Esophagus muscularis mucosa (tissue), 4 donors: ENCODE measurements at regions not wholly inside any gene's neighbourhood (a gene's known extent, or its start where the extent isn't known, plus 50 kb on each side); places are given as distances from the start of the nearest gene placed in this dataset.

Source experiments
- DNase-seq: peaks from one replicate; pipeline ENCODE4 v3.0.0-alpha.2; 2017; ENCODE audit errors: extremely low spot score
- H3K27ac ChIP-seq, 4 donors: fragments of 200-600 bp; sonication (generic); replicated peaks in 1 of 4; 1 replicate in 3 of 4; 2 replicates in 1 of 4; pipeline ENCODE4 v1.5.1; 2016 to 2019; ENCODE audit warnings: mild to moderate bottlenecking in 1 of 4
- H3K27me3 ChIP-seq, 4 donors: fragments of 200-600 bp; sonication (generic); one replicate each; pipeline versions ENCODE4 v1.5.1 to v1.6.0; 2016 to 2019
- H3K36me3 ChIP-seq, 4 donors: fragments of 200-600 bp; sonication (generic); one replicate each; pipeline ENCODE4 v1.5.1; 2016 to 2019
- H3K4me1 ChIP-seq, 4 donors: fragments of 200-600 bp; sonication (generic); one replicate each; pipeline ENCODE4 v1.5.1; 2016 to 2019
- H3K4me3 ChIP-seq, 4 donors: fragments of 200-600 bp; sonication (generic); 1 replicate in 2 of 4; 2 replicates in 2 of 4; pipeline ENCODE4 v1.5.1; 2016 to 2019; ENCODE audit warnings: mild to moderate bottlenecking in 4 of 4, moderate library complexity in 1 of 4
- H3K9me3 ChIP-seq, 4 donors: fragments of 200-600 bp; sonication (generic); 1 replicate in 3 of 4; 2 replicates in 1 of 4; pipeline ENCODE4 v1.5.1; 2016 to 2019
- EP300 ChIP-seq: sonication (generic); formaldehyde crosslinking; IDR thresholded peaks from one replicate; pipeline ENCODE4 v1.6.1; 2017; ENCODE audit warnings: antibody characterized with exemption
- POLR2A ChIP-seq: fragments of 450-650 bp; IDR thresholded peaks from one replicate; pipeline ENCODE4 v1.6.1; 2017; ENCODE audit warnings: antibody characterized with exemption, moderate library complexity, mild to moderate bottlenecking, low read depth
- POLR2AphosphoS5 ChIP-seq, 2 donors: sonication (generic); formaldehyde crosslinking; IDR thresholded peaks; one replicate each; pipeline ENCODE4 v1.6.1; 2017; ENCODE audit warnings: antibody characterized with exemption in 2 of 2
- WGBS: methylation state at CpG from one replicate; pipeline ENCODE4 v1.1.5; 2018; 5-methylcytosine and 5-hydroxymethylcytosine counted together
- intact Hi-C: fragments of 100-400 bp; cut with DNase I; formaldehyde crosslinking; loops from one replicate; pipeline ENCODE4 v1.15.1; 2023
- TF ChIP-seq, protein P1 (sequence below), 3 experiments: fragments of 200-600 bp in 2 of 3; fragments of 450-650 bp in 1 of 3; sonication (generic) in 2 of 3; IDR thresholded peaks; one replicate each; pipeline ENCODE4 v1.5.1; 2017 to 2019; ENCODE audit warnings: antibody characterized with exemption in 3 of 3, mild to moderate bottlenecking in 2 of 3, moderate library complexity in 1 of 3

DNA sequence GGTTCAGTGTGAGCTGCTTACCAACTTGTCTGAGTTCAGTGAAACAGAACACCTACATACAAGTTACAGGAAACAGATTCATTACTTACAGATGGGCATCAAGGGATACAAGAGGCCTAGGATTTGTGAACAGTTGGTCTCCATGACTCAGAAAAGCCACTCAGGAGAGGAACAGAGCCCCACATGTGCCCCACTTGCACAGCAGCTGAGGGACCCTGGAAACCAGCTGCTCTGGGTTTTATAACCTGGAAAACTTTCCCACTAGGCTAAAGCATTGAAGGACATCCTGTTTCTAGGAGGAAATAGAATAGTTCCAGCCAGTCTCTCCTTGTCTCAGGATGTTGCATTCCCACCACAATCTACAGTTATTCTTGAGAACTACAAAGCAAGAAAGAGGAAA is 530.0 kb downstream of the ZNF804A start:
- no peak overlapping the region for H3K27ac ChIP-seq
- no peaks in the 10 kb centered on the region for H3K36me3 ChIP-seq
- TF ChIP-seq POLR2AphosphoS5 (IDR thresholded peaks at IDR 0.05): no peak
- TF ChIP-seq, protein P1, sequence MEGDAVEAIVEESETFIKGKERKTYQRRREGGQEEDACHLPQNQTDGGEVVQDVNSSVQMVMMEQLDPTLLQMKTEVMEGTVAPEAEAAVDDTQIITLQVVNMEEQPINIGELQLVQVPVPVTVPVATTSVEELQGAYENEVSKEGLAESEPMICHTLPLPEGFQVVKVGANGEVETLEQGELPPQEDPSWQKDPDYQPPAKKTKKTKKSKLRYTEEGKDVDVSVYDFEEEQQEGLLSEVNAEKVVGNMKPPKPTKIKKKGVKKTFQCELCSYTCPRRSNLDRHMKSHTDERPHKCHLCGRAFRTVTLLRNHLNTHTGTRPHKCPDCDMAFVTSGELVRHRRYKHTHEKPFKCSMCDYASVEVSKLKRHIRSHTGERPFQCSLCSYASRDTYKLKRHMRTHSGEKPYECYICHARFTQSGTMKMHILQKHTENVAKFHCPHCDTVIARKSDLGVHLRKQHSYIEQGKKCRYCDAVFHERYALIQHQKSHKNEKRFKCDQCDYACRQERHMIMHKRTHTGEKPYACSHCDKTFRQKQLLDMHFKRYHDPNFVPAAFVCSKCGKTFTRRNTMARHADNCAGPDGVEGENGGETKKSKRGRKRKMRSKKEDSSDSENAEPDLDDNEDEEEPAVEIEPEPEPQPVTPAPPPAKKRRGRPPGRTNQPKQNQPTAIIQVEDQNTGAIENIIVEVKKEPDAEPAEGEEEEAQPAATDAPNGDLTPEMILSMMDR (IDR thresholded peaks at IDR 0.05): no peak
- TF ChIP-seq POLR2A: no peak
- intact Hi-C loops: no loop called here
- H3K4me1 ChIP-seq: no peaks in the 10 kb centered on the region
- H3K9me3 ChIP-seq: no peaks in the 10 kb centered on the region
- DNase-seq: no peak
- no peaks in the 10 kb centered on the region for H3K27me3 ChIP-seq
- no peak overlapping the region for H3K4me3 ChIP-seq

DNA sequence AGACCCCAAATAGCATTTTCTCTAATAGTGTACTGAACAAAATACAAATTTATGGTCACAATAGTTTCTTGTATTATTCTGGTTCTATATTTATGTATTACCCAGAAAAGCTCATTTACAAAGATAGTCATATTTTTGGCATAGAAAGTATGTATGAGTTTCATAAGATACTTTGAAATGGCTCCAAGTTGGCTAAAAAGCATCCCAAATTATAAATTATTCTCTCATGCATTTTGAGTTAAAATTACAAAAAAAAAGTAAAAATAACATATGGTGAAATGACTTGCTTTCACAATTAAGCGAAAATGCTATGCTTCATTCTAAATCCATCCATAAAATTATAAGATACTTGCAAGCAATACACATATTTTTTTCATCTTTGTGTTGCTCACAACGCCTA is 530.7 kb downstream of the ZNF804A start:
- H3K4me1 ChIP-seq: no peaks in the 10 kb centered on the region
- TF ChIP-seq EP300 (no peak), POLR2A (no peak), POLR2AphosphoS5 (IDR thresholded peaks at IDR 0.05) (no peak)
- TF ChIP-seq, protein P1 (IDR thresholded peaks at IDR 0.05): no peak
- H3K36me3 ChIP-seq: no peaks in the 10 kb centered on the region
- H3K9me3 ChIP-seq: no peaks in the 10 kb centered on the region
- no peak overlapping the region for H3K27ac ChIP-seq
- 67% methylated on average over 2 of the region's 2 CpGs for WGBS
- no peak for DNase-seq
- intact Hi-C loops: no loop called here
- H3K4me3 ChIP-seq: no peak overlapping the region
- no peaks in the 10 kb centered on the region for H3K27me3 ChIP-seq

DNA sequence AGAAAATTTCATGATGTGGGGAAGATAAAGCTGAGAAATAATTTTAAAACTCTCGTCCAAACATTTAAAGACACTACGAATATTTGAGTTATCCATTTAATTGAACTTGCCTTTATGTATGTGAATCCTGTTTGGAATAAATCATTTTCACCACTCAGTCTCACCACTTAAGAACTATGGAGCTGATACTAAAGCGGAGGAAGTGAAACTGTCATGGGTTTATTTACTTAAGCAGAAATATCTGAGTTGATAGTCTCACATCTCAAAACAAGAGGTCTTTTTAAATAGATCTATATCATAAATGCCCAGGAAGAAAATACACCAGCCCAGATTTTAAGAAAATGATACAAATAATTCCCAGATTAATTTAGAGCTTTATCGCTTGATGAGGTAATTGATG is 532.4 kb downstream of the ZNF804A start:
- TF ChIP-seq EP300 (no peak), POLR2A (no peak), POLR2AphosphoS5 (IDR thresholded peaks at IDR 0.05) (no peak)
- TF ChIP-seq, protein P1 (IDR thresholded peaks at IDR 0.05): no peak
- 71% methylated on average over 4 of the region's 4 CpGs for WGBS

DNA sequence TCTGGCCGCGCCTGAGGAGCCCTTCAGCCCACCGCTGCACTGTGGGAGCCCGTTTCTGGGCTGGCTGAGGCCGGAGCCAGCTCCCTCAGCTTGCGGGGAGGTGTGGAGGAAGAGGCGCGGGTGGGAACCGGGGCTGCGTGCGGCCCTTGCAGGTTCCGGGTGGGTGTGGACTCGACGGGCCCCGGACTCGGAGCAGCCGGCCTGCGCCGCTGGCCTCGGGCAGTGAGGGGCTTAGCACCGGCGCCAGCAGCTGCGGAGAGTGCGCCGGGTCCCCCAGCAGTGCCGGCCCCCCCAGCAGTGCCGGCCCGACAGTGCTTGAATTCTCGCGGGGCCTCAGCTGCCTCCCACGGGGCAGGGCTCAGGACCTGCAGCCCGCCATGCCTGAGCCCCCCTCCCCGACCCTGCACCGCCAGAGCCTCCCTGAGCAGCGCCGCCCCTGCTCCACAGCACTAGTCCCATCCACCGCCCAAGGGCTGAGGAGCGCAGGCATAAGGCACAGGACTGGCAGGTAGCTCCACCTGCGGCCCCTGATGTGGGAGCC is 534.2 kb downstream of the ZNF804A start:
- H3K27me3 ChIP-seq: no peaks in the 10 kb centered on the region
- no peaks in the 10 kb centered on the region for H3K9me3 ChIP-seq
- intact Hi-C loops: no loop called here
- no peak for DNase-seq
- H3K36me3 ChIP-seq: no peaks in the 10 kb centered on the region
- H3K4me3 ChIP-seq: no peak overlapping the region
- 90% methylated on average over 17 of the region's 39 CpGs for WGBS
- no peak for TF ChIP-seq POLR2A
- TF ChIP-seq EP300: no peak
- TF ChIP-seq, protein P1 (IDR thresholded peaks at IDR 0.05): no peak
- no peak for TF ChIP-seq POLR2AphosphoS5 (IDR thresholded peaks at IDR 0.05)
- H3K4me1 ChIP-seq: no peaks in the 10 kb centered on the region
- H3K27ac ChIP-seq: no peak overlapping the region

More for the DNA sequence above, 532.4 kb downstream of the ZNF804A start:
- Histone ChIP-seq H3K36me3 (no peaks in the 10 kb centered on the region), H3K27me3 (no peaks in the 10 kb centered on the region), H3K4me3 (no peak overlapping the region), H3K27ac (no peak overlapping the region), H3K9me3 (no peaks in the 10 kb centered on the region), H3K4me1 (no peaks in the 10 kb centered on the region)
- DNase-seq: no peak
- intact Hi-C loops: no loop called here

DNA sequence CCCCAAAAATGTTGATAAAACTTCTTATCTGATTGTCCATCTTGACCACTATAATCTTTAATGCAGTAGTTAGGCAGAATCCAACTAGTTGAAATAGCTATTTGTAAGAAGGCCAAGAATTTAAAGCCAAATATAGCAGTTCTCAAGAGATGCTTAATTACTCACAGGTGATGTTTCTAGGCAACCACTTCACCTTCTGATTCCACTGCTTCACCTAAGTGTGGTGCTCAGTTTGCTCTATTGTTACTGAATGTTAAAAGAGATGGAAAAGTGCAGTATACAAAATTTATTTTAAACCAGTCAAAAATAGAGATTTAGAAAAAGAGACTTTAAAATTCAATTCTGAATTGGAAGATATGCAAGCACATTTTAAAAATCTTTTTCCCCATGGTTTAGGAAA is 539.4 kb downstream of the ZNF804A start:
- Histone ChIP-seq H3K4me3 (no peak overlapping the region), H3K9me3 (no peaks in the 10 kb centered on the region), H3K4me1 (no peaks in the 10 kb centered on the region), H3K36me3 (no peaks in the 10 kb centered on the region), H3K27ac (no peak overlapping the region), H3K27me3 (no peaks in the 10 kb centered on the region)
- no peak for DNase-seq
- TF ChIP-seq POLR2AphosphoS5 (IDR thresholded peaks at IDR 0.05): no peak
- TF ChIP-seq EP300: no peak
- TF ChIP-seq POLR2A: no peak
- TF ChIP-seq, protein P1 (IDR thresholded peaks at IDR 0.05): no peak
- intact Hi-C loops: no loop called here
